Activated B cell treated with CpG ODN at 0.5 μM for 24 hours (primary cell): ENCODE measurements at regions not wholly inside any gene's neighbourhood (a gene's known extent, or its start where the extent isn't known, plus 50 kb on each side); places are given as distances from the start of the nearest gene placed in this dataset.

Source experiments
- ATAC-seq: fragments of 200-7000 bp; cut with Tn5 transposase; one replicate; pipeline ENCODE4 v1.10.0; 2021; ENCODE audit warnings: low read depth, mild to moderate bottlenecking, moderate library complexity
- CTCF ChIA-PET: fragments of 350-600 bp; sonication (Branson Sonifier 250); formaldehyde crosslinking; loops from one replicate; lab custom pipeline; 2021; ENCODE audit warnings: antibody characterized with exemption; lab: Charles Lee
- POLR2A ChIA-PET: fragments of 350-600 bp; sonication (Branson Sonifier 250); formaldehyde crosslinking; loops from one replicate; lab custom pipeline; 2021; ENCODE audit warnings: antibody characterized with exemption; lab: Charles Lee
- DNase-seq: peaks from one replicate; pipeline ENCODE4 v3.0.0; 2022
- H3K27ac Mint-ChIP-seq: one replicate; pipeline ENCODE4 v1.8.0; 2020; ENCODE audit warnings: mixed read lengths
- H3K27me3 Mint-ChIP-seq: one replicate; pipeline ENCODE4 v1.8.0; 2021; ENCODE audit warnings: mixed read lengths
- H3K36me3 Mint-ChIP-seq: one replicate; pipeline ENCODE4 v1.8.0; 2021; ENCODE audit warnings: low read depth, mixed read lengths
- H3K4me1 Mint-ChIP-seq: one replicate; pipeline ENCODE4 v1.8.0; 2021; ENCODE audit warnings: mixed read lengths
- H3K4me3 Mint-ChIP-seq: one replicate; pipeline ENCODE4 v1.8.0; 2020; ENCODE audit warnings: mild to moderate bottlenecking, mixed read lengths
- H3K9me3 Mint-ChIP-seq: one replicate; pipeline ENCODE4 v1.8.0; 2020; ENCODE audit warnings: mixed read lengths
- intact Hi-C: fragments of 100-400 bp; cut with micrococcal nuclease; formaldehyde crosslinking; loops from one replicate; pipeline ENCODE4 v1.15.1; 2024
- TF ChIP-seq, protein P1 (sequence below): fragments of 200-600 bp; IDR thresholded peaks from one replicate; pipeline ENCODE4 v1.8.0; 2022; ENCODE audit warnings: antibody characterized with exemption, mild to moderate bottlenecking

DNA sequence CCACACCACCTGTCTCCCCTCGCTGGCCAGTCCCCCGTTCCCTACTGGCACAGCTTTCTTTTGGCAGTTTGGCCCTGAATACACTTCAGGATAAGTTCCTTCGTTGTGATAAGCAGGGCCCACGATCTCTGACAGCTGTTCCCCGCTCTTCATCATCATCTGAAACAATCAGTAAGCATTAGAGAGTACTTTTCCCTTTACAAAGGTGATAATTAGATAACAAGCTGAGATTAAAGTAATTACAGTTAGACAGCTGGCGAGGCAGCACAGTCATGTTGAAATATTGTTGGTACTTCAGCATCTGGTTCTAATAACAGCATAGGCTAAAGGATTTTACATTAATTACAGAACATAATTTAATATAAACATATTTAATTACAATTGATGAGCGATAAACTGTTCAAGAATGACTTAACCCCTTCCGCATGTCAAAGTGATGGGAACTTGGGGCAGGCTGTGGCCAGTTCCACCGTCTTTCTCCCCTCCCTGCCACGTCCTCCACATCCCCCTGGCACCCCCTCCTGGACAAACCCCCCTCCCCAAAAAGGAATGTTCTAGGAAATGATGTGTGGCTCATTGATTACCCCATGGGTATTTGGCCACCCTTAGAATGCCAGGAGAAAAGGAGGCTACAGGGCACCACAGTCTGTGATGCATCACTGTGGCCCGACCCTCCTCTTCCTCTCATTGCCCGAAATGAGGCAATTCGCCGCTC is 134.9 kb downstream of the RCN1 start:
- no peaks in the 10 kb centered on the region for H3K4me1 Mint-ChIP-seq
- no peak for DNase-seq
- H3K36me3 Mint-ChIP-seq = no peaks in the 10 kb centered on the region
- H3K27me3 Mint-ChIP-seq = no peaks in the 10 kb centered on the region
- ChIA-PET CTCF (no interaction called here), POLR2A (no interaction called here)
- no peaks in the 10 kb centered on the region for H3K9me3 Mint-ChIP-seq
- intact Hi-C loops = no loop called here
- H3K27ac Mint-ChIP-seq = no peak overlapping the region
- TF ChIP-seq, protein P1, sequence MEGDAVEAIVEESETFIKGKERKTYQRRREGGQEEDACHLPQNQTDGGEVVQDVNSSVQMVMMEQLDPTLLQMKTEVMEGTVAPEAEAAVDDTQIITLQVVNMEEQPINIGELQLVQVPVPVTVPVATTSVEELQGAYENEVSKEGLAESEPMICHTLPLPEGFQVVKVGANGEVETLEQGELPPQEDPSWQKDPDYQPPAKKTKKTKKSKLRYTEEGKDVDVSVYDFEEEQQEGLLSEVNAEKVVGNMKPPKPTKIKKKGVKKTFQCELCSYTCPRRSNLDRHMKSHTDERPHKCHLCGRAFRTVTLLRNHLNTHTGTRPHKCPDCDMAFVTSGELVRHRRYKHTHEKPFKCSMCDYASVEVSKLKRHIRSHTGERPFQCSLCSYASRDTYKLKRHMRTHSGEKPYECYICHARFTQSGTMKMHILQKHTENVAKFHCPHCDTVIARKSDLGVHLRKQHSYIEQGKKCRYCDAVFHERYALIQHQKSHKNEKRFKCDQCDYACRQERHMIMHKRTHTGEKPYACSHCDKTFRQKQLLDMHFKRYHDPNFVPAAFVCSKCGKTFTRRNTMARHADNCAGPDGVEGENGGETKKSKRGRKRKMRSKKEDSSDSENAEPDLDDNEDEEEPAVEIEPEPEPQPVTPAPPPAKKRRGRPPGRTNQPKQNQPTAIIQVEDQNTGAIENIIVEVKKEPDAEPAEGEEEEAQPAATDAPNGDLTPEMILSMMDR = no peak
- no peak overlapping the region for H3K4me3 Mint-ChIP-seq
- no peak for ATAC-seq

GRCh38 chr11:32226480-32226879 is 135.6 kb downstream of the RCN1 start:
- Mint-ChIP-seq H3K27ac (no peak overlapping the region), H3K9me3 (no peaks in the 10 kb centered on the region), H3K36me3 (no peaks in the 10 kb centered on the region), H3K4me3 (no peak overlapping the region), H3K27me3 (no peaks in the 10 kb centered on the region), H3K4me1 (no peaks in the 10 kb centered on the region)
- TF ChIP-seq, protein P1 = no peak
- POLR2A ChIA-PET = no interaction called here
- DNase-seq (no peak), ATAC-seq (no peak)
- intact Hi-C loops = no loop called here
- CTCF ChIA-PET = no interaction called here

DNA sequence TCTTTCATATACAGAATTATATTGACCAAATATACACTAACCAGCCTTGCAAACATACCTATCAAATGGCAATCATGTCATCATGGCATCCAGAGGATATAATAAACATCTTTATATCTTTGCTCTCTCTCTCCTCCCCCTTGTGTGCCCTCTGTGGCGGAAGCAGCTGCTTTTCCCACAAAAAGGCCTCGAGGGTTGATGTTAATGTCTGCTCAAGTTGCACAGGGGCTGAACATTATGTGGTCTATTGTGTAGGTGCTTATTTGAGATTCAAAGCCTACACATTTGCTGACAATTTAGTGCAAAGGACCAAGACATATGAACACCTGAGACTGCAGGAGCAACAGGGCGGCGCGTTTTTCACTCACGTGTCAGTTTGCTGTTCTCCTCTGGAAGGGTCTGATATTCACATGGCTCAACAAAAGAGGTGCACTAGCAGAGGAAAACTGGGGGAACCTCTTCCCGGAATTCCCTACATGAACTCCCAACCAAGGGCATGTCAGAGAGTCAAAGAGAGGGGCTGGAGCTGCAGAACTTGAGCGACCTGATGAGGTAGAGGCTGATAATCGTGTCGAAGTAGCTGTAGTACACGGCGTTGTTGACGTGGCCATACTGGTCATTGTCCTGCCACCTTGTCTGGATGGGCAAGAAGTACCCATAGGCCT is 138.8 kb downstream of the RCN1 start:
- ChIA-PET POLR2A (no interaction called here), CTCF (interaction anchor here (1.3 kb wide), 1 partner anchor 54 kb away, joined by 3 read pairs; no protein-coding TSS in a partner anchor)
- H3K36me3 Mint-ChIP-seq = no peaks in the 10 kb centered on the region
- no peaks in the 10 kb centered on the region for H3K4me1 Mint-ChIP-seq
- intact Hi-C loops = no loop called here
- H3K9me3 Mint-ChIP-seq = no peaks in the 10 kb centered on the region
- no peak for DNase-seq
- H3K27ac Mint-ChIP-seq = no peak overlapping the region
- TF ChIP-seq, protein P1 = no peak
- H3K27me3 Mint-ChIP-seq = peaks cover 9% of the 10 kb centered on the region
- H3K4me3 Mint-ChIP-seq = no peak overlapping the region
- ATAC-seq = no peak

DNA sequence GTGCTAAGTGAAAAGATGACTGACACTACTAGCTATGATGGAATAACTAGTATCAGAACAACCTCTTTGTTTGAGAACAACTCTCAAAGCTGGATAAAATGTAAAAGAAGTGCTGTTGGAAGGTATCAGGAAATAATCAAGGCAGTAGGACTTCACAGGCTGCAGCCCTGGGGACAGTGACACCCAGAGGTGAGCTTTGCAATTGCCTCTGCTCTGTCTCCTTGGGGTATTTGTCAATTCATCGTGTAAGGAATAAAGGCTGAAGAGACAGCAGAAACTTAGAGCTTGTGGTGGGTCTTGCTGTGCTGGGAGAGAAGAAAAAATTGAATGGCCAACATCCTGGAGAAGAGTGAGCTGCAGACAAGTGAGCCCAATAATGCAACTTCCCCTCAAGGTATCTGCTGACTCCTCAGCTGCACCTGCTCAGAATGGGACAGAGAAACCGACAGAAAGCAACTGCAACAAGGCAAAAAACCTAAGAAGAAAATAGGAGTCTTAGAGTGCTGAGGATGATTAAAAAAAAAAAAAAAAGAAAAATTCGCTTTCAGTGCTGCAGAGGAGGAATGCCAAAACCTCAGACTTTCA is 141.1 kb downstream of the RCN1 start:
- Mint-ChIP-seq H3K4me3 (no peak overlapping the region), H3K27me3 (peaks cover 12% of the 10 kb centered on the region), H3K36me3 (no peaks in the 10 kb centered on the region), H3K9me3 (no peaks in the 10 kb centered on the region), H3K27ac (no peak overlapping the region), H3K4me1 (no peaks in the 10 kb centered on the region)
- POLR2A ChIA-PET = no interaction called here
- no peak for ATAC-seq
- TF ChIP-seq, protein P1 = no peak
- DNase-seq = no peak
- intact Hi-C loops = no loop called here
- CTCF ChIA-PET = no interaction called here

DNA sequence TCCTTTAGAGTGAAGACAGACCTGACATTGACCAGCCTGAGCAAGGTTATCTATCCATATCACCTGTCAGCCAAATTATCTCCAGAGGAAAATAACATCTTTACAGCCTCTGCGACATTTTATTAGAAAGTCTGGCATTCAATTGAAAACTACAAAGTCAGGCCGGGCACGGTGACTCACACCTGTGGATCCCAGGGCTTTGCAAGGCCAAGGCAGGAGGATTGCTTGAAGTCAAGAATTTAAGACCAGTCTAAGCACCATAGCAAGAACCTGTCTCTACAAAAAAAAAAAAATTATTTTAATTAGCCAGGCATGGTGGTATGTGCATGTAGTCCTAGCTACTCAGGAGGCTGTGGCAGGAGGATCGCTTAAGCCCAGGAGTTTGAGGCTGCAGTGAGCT is 141.6 kb downstream of the RCN1 start:
- ATAC-seq = no peak

More for the DNA sequence above, 141.6 kb downstream of the RCN1 start:
- Mint-ChIP-seq H3K4me1 (no peaks in the 10 kb centered on the region), H3K27ac (no peak overlapping the region), H3K36me3 (no peaks in the 10 kb centered on the region), H3K9me3 (no peaks in the 10 kb centered on the region), H3K4me3 (no peak overlapping the region), H3K27me3 (peaks cover 12% of the 10 kb centered on the region)
- intact Hi-C loops = no loop called here
- DNase-seq = no peak
- ChIA-PET POLR2A (no interaction called here), CTCF (no interaction called here)
- TF ChIP-seq, protein P1 = no peak
